Thoracic aorta (tissue), 2 donors: ENCODE measurements at regions not wholly inside any gene's neighbourhood (a gene's known extent, or its start where the extent isn't known, plus 50 kb on each side); places are given as distances from the start of the nearest gene placed in this dataset.

Experiments used
- ATAC-seq: fragments of 150-250 bp; one replicate; pipeline ENCODE4 v1.8.0; 2017; ENCODE audit warnings: low read depth; ENCODE audit not compliant: insufficient number of reproducible peaks, low FRiP score
- DNase-seq: peaks from one replicate; pipeline ENCODE4 v3.0.0-alpha.2; 2020; ENCODE audit warnings: low spot score
- H3K27ac ChIP-seq, 2 donors: fragments of 200-600 bp; sonication (generic); 1 replicate in 1 of 2; 2 replicates in 1 of 2; pipeline ENCODE4 v1.5.1; 2016; ENCODE audit warnings: mild to moderate bottlenecking in 2 of 2, moderate library complexity in 2 of 2
- H3K27me3 ChIP-seq: fragments of 200-600 bp; sonication (generic); replicated peaks from 2 replicates; pipeline ENCODE4 v1.6.0; 2016; ENCODE audit warnings: mild to moderate bottlenecking; ENCODE audit not compliant: insufficient read depth
- H3K36me3 ChIP-seq: fragments of 200-600 bp; sonication (generic); one replicate; pipeline ENCODE4 v1.5.1; 2016
- H3K4me1 ChIP-seq, 2 donors: fragments of 200-600 bp; sonication (generic); 1 replicate in 1 of 2; 2 replicates in 1 of 2; pipeline versions ENCODE4 v1.5.1 to v1.6.0; 2016; ENCODE audit warnings: low read depth in 2 of 2, mild to moderate bottlenecking in 1 of 2; ENCODE audit not compliant: control insufficient read depth in 1 of 2
- H3K4me3 ChIP-seq: fragments of 200-600 bp; sonication (generic); 2 replicates; pipeline ENCODE4 v1.5.1; 2016; ENCODE audit warnings: mild to moderate bottlenecking
- H3K9me3 ChIP-seq: fragments of 200-600 bp; sonication (generic); 2 replicates; pipeline ENCODE4 v1.5.1; 2016
- CTCF ChIP-seq: fragments of 200-600 bp; sonication (generic); IDR thresholded peaks from one replicate; pipeline ENCODE4 v1.5.1; 2019; ENCODE audit warnings: antibody characterized with exemption

GRCh38 chr5:62127098-62127736, 178.8 kb upstream of the KIF2A start:
- no peak for TF ChIP-seq CTCF
- Histone ChIP-seq H3K4me1 (no peaks in the 10 kb centered on the region), H3K27ac (no peak overlapping the region), H3K27me3 (no peaks in the 10 kb centered on the region), H3K9me3 (no peaks in the 10 kb centered on the region), H3K4me3 (no peak overlapping the region), H3K36me3 (no peaks in the 10 kb centered on the region)
- DNase-seq (no peak), ATAC-seq (no peak)

- no peak overlapping the region for H3K27ac ChIP-seq
- no peak for TF ChIP-seq CTCF
- no peak for ATAC-seq
- H3K9me3 ChIP-seq: no peaks in the 10 kb centered on the region
- H3K36me3 ChIP-seq: no peaks in the 10 kb centered on the region
- no peak for DNase-seq
- no peaks in the 10 kb centered on the region for H3K4me1 ChIP-seq
- H3K4me3 ChIP-seq: no peak overlapping the region
- H3K27me3 ChIP-seq: no peaks in the 10 kb centered on the region
Observed at GRCh38 chr5:62130107-62130506, 175.9 kb upstream of the KIF2A start.

GRCh38 chr5:62132276-62132675, 173.7 kb upstream of the KIF2A start:
- no peaks in the 10 kb centered on the region for H3K4me1 ChIP-seq
- no peaks in the 10 kb centered on the region for H3K27me3 ChIP-seq
- no peaks in the 10 kb centered on the region for H3K36me3 ChIP-seq
- no peak for TF ChIP-seq CTCF
- no peak for DNase-seq
- no peak overlapping the region for H3K27ac ChIP-seq
- H3K4me3 ChIP-seq: no peak overlapping the region
- no peaks in the 10 kb centered on the region for H3K9me3 ChIP-seq
- ATAC-seq: no peak

GRCh38 chr5:62133426-62133825, 172.6 kb upstream of the KIF2A start:
- Histone ChIP-seq H3K27ac (no peak overlapping the region), H3K27me3 (no peaks in the 10 kb centered on the region), H3K4me1 (no peaks in the 10 kb centered on the region), H3K4me3 (no peak overlapping the region), H3K9me3 (no peaks in the 10 kb centered on the region), H3K36me3 (no peaks in the 10 kb centered on the region)
- ATAC-seq: no peak
- TF ChIP-seq CTCF: no peak
- no peak for DNase-seq

GRCh38 chr5:62134811-62135210, 171.2 kb upstream of the KIF2A start:
- H3K36me3 ChIP-seq: no peaks in the 10 kb centered on the region
- DNase-seq (no peak), ATAC-seq (no peak)
- no peak overlapping the region for H3K27ac ChIP-seq
- H3K4me1 ChIP-seq: no peaks in the 10 kb centered on the region
- no peak for TF ChIP-seq CTCF
- H3K9me3 ChIP-seq: no peaks in the 10 kb centered on the region
- no peaks in the 10 kb centered on the region for H3K27me3 ChIP-seq
- no peak overlapping the region for H3K4me3 ChIP-seq
